DMS 273 treated with DMSO at 0.1 percent for 48 hours (cell line): ENCODE measurements at regions not wholly inside any gene's neighbourhood (a gene's known extent, or its start where the extent isn't known, plus 50 kb on each side); places are given as distances from the start of the nearest gene placed in this dataset.

ENCODE experiments used
- DNase-seq: peaks from one replicate; lab custom pipeline; 2025; lab: John Stamatoyannopoulos, UW

DNA sequence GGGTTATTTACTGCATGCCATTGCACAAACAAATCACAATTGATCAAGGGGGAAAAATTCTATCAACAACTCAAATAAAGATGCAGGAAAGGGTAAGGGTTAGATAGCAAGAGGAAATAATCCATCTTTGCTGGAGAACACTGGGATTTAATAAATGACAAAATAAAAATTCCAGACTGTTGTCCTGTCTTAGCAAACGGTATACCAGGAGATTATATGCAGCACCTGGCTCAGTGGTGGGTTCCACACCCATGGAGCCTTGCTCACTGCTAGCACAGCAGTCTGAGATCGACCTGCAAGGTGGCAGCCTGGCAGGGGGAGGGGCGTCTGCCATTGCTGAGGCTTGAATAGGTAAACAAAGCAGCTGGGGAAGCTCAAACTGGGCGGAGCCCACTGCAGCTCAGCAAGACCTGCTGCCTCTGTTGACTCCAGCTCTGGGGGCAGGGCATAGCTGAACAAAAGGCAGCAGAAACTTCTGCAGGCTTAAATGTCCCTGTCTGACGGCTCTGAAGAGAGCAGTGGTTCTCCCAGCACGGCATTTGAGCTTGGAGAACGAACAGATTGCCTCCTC lies 296.5 kb upstream of the THSD7B start:
- no peak for DNase-seq

DNA sequence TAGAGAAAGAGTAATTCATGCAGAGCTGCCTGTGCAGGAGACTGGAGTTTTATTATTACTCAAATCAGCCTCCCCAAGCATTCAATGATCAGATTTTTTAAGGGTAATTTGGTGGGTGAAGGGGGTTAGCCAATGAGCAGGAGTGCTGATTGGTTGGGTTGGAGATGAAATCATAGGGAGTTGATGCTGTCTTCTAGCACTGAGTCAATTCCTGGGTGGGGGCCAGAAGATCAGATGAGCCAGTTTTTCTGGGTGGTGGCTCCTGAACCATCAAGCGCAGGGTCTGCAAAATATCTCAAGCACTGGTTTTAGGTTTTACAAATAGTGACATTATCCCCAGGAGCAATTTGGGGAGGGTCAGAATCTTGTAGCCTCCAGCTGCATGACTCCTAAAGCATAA lies 312.8 kb upstream of the THSD7B start:
- DNase-seq: no peak

DNA sequence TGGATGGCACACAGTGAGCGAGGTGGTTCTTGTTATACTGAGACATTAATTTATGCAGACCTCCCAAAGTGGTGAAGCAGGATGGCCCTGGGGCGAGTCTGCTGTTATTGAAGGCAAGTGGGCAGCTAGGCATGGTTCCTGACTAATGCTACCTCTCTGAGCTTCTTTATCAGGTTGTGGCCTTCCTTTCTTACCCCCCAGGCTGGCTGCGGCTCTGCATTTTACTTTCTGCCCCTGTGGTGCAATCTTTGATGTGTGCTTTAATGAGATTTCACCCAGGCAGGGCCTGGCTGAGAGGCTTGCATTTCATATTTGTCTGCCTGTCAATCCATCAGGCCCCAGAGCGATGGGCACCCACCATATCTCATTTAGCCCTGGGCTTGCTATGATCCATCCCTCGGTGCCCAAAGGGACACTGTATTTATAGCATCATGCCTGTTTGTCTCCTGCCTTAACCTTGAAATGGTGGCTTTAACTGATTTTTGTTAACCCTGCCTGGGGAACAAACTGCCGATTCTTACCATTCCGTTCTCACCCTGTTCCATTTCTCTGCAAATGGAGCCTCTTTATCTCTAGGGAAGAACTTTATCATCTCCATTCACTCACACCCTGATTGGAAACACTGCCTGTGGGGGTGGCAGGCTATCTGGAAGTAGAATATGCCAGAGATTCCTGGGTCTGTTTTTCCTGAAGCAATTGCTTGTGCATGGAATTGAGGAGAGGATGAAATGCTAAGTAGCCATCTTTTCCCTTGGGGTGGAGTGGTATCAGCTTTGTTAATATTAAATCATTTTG lies 316.2 kb upstream of the THSD7B start:
- no peak for DNase-seq

DNA sequence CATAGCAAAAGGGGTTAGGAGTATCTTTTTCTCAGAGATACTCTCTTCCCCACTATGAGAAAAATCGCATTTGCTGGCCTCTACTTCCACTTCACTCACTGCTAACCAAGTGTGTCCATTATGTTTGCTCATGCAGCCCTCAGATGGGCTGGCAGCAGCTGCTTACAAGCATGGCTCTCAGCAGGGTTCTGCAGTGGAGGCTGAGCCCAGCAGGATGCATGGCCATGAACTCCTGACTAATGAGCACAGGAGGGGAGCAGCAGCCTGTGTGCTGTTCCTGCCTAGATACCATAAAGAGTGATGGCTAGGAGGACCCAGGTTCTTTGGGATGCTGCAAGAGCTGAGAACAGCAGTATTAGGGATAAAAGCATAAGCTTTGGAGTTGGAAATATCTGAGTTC lies 316.9 kb upstream of the THSD7B start:
- DNase-seq: peak; percentile 2

DNA sequence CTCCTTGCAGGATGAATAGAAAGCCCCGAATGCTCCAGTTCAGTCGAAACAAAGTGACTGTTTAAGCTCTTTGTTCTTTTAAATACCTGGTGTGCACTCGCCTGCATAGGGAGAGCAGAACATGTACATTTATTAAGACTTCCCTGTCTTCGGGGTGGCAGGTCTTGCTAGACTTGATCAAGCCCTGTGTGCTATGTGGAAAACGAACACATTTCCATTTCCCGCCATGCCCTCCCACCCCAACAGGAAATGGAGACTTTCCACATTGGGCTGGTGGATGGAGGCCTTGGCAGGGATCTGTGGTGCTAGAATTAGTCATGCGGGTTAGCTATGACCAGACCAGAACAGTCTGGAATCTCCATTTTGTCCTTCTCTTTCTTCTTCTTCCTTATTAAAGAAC lies 321.0 kb upstream of the THSD7B start:
- DNase-seq: no peak

DNA sequence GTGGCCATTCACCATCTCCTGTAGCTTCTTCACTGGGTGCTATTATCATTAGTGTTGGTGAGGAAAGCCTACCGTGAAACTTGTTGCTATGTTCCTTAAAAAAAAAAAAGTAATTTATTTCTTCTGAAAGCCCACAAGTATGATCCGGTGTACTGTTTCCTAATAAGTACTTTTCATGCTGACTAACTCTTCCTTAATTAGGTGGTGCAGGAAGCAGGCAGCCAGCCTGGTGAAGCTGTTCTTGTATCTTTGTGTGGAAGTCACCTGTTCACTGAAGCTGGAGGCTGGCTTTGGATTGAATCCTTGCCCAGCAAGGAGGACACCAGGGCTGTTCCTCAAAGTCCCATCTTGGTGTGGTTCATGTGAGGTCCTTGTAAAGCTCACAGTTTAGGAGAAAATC lies 321.7 kb upstream of the THSD7B start:
- no peak for DNase-seq

DNA sequence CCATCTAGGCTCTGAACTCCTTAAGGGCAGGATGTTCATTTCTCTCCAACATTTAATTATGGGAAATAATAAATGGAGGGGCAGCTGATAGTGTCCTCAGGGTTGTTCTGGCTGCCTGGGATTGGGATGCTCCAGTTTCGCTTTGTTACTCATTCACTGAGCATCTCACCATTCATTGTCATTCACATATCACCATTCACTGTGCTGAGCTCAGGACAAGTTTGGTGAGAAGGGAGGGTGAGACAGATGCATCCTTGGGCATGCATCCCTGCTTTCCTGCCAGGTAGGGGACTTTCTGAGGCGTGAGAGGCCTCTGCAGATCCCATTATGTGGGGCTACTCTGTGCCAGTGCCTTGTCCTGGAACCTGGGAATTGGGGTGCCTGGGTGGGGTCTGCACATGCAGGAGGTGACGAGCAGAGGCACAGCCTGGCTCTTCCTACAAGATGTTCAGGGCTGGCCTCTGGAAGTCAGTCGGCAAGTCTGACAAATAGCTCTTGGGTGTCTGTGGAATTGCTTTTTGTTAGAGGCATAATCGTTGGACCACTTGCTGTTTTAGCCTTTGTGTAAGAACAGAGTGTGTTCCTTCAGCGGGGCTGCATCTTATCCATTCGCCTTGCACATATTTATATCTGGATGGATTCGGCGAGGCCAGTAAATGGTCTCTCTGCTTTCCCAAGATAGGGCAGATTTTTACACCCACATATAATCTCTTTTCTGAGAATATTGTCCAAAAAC lies 323.2 kb upstream of the THSD7B start:
- DNase-seq: no peak

DNA sequence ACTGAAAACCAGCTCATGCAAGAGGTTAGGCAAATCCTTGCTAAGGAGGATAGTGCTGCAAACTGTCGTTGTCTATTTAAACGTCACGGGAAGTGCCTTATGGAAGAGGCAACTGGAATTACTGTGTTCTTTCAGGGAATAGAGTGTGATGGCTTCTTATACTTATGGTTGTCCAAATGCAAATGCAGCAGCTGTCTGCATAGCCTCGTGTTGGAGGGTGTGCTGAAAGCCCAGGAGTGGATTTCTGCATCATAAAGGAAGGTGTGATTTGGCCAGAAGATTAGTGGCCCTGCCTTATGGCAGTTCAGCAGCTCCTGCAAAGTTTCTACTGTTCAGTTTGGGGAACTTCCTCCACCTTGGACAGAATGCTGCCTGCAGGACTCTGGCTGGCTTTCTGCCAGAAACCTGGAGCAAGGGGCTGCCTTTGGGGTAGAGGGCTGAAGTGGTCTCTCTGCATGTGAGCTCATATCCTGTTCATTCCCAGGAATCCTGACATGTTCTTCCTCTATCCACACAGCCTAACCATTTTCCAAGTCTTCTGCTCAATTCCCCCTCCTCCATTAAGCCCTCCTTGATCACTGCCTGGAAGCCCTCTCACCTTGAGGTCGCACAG lies 321.2 kb upstream of the CXCR4 start:
- no peak for DNase-seq

DNA sequence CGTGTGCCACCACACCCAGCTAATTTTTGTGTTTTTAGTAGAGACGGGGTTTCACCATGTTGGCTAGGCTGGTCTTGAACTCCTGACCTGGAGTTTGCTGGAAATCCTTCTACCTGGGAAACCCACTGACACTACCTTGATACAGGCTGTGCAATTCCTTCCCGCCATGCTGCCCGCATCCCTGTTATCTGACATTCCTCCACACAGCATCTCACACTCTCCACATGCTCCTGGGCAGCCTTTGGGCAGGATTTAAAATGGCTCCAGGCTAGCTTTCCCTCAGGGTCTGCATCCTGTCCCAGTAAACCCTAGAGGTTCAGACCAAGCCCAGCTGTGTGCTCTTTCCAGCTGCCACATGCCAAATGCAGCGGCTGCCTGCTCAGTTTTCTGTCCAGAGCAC lies 319.5 kb upstream of the CXCR4 start:
- DNase-seq: no peak

DNA sequence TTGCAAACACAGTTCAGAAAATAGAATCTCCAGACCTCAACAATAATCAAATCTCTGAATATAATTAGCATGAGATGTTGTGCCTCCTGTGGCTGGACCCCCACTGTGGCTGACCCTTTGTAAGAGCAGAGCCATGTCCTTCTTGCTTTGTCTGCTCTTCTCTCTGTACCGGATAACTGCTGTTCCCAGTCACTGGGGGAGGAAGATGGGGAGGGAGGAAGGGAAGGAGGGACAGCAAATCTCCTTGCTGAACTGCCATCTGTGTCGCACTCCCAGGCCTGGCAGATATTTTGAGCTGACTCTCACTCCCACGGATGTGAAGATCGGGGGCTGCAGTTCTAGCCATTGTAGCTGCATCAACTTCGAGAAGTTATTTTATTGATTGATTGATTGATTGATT lies 319.0 kb upstream of the CXCR4 start:
- no peak for DNase-seq

DNA sequence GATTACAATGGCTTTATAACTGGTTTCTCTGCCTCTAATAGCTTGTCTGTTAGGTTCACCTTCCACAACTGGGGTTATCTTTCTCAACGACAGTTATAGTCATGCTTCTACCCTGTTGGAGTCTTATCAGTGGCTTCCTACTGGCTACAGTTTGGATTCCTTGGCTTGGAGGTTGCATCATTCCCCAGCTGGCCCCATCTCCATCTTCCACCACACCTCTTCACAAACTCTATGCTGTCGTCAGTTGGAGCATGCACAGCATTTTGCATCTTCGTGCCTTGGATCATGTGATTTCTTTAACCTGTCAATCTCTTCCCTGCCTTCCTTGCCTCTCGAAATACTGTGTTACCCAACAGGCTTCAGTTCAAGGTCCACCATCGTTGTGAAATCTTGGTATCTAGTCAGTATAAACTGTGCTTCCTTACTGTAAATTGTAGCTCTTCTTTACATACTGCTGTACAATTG lies 316.3 kb upstream of the CXCR4 start:
- no peak for DNase-seq

DNA sequence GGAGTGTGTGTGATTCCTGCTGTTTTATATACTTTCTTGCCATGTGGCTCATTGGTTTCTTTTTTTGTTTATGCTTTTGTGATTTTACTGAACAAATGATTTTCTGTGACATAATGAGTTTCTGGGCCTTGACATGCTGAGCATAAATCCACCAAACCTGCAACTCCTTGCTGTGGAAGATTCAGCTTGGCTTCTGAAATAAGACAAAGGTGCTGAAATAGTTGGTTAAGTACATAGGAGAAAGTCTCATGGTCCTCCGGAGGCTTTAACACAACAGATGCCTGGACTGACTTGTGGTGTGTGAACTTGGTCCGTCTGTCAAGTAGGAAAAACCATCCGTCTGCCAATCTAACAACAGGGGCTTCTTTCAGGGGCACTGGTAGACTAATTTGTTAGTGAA lies 315.3 kb upstream of the CXCR4 start:
- no peak for DNase-seq

DNA sequence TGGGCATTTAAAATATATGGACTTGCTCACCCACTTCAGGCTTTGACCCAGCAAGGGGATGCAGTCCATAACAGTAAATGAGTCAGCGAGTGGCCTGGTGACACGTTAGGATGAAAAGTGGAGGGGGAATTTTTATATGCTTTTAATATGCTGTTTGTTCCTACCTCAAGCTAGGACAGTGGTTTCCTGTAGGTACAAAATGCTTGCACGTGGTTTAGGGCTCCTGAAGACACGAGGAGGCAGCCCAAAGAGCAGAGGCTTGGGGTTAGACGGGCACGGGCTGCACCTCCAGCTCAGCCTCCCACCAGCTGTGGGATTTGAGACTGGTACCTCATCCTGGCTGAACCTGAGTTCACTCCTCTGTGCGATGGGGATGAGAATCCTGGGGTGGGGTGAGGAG lies 306.2 kb upstream of the CXCR4 start:
- no peak for DNase-seq

DNA sequence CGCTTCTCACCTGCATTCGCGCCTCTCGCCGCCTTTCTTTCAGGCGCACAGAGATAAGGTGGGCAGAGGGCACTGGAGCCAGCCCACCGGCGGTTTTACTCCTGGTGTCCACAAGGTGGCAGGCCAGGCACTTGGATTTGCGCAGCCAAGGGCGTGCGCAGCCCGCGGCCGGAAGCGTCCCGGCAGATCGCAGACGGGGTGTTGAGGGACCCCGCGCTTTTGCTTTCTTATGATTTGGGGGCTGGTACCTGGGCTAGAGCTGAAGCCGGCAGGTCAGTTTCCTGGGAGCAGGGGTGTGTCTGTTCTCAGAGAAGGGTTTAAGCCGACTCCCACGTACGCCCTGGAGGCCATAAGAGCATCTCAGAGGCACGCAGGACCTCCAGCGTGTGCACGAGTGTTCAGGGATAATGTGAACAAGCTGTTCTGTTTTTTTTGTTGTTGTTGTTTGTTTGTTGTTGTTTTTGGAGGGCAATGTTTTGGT lies 305.6 kb upstream of the CXCR4 start:
- DNase-seq: peak; percentile 17

DNA sequence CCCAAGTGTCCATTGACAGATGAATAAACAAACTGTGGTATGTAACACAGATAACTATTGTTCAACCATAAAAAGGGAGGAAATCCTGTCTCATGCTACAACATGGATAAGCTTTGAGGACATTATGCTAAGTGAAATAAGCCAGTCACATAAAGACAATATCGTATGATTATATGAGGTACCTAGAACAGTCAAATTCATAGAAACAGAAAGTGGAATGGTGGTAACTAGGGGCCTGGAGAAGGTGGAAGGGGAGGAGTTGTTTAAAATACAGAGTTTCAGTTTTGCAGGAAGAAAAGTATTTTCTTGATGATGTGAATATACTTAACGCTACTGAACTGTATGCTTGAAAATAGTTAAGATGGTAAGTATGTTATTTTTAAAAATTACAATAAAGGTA lies 304.6 kb upstream of the CXCR4 start:
- DNase-seq: no peak

DNA sequence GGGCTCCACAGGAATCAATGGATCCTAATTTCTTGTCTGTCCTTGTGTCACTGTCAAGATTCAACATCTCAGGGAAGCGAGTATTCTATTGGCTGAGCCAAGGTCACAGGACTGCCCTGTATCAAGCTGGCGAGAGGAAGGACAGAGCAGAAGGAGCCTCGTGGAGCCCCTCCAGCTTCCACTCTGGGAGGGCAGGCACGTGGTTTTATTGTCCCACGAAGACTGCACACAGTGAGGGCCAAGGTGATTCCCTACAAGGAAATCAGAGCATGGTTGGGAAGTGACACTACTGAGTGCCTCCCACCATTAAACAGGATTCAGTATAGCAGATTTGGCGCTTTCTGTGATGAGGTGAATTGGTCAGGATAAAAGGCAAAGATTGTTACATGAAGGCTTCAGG lies 302.4 kb upstream of the CXCR4 start:
- DNase-seq: no peak

DNA sequence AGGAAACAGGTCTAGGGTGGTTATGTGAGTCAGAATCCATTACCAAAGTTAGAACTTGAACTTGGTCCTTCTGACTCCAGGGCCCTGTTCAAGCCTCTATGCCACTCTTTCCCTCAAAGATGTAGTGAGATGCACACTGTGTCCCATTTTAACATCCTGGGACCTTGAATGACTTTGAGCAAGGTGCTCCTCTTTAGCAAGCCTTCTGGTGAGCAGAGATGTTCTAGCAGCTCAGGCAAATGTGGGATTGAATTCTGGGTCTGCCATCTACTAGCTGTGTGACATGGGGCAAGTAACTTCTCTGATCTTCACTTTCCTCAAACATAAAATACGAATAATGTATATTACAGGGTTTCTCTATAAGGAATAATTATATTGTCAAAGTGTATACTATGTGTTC lies 294.0 kb upstream of the CXCR4 start:
- no peak for DNase-seq

DNA sequence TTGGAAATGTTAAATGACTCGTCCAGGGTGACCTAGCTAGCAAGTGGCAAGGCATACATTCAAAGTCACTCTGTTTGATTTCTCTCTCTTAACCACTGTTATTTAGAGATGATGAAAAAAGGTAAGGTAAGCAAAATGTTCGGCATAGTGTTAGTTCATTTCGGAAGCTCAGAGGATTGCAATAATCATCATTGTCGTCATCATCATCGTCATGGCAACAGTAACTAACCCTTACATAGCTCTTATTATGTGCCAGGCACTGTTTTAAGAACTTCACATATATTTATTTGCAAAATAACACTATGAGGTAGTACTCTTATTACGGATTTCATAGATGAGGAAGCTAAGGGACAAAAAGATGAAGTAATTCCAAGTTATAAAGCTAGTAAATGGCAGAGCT lies 292.7 kb upstream of the CXCR4 start:
- no peak for DNase-seq

DNA sequence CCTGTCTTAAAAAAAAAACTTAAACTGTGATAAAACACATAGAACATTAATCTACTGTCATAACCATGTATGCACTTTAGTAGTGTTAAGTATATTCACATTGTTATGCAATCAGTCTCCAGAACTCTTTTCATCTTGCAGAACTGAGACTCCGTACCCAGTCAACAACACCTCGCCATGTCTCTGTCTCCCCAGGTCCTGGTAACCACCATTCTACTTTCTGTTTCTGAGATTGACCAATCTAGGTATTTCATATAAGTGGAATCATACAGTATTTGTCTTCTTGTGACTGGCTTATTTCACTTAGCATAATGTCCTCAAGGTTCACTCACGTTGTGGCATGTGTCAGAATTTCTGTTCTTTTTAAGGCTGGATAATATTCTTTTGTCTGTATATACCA lies 290.8 kb upstream of the CXCR4 start:
- no peak for DNase-seq

DNA sequence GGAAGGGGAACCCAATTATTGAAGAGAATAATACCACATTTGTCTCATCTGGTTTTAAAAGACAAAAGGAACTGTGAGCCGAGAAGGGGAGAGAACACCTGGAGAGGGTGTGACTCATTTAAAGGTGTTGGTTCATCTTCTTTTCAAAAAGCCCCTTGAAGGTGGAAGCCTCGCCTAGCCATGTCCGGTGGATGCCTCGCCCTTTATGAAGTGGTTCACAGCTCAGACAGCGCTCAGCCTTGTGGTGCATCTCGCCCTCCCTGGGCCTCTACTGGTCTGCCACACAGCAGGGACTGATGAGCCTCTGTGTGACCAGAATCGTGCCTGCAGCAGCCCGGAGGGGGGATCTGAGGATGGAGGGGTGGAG lies 290.0 kb upstream of the CXCR4 start:
- DNase-seq: no peak

DNA sequence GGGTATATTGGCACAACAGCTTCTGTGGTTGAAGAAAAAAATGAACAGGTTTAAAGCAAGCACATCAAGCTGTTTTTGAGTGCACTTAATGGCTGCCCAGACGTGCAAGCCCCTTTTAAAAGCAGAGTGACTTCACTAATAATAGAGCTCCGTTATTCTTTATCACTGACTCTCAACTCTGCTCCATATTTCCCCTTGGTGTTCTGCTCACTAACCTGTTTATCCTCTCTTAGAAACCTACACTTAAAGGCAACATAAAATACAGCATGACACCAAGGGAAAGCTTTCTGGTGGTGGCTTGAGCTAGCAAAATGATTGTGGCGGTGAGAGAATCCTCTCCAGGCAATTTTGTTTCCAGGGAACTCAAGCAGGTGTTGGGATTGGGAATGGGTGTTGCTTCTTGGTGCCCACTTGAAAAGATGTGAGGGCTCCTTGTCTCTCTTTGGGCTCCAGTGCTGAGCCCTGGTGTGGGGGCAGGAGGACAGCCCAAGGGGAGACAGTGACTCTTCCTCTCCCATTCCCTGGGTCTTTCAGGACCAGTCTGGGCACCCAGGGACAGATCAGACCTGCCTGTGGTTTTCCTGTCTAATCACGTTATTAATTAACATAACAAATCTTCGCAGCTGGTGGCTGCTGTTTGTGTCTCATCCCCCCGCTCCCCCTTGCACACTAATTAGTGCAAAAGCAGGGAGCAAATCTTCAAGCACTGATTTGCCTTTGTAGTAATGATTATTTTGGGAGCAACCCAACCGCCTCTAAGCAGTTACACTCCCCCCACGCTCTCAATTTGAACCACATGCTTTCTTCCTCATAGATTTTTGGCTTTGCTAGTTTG lies 289.4 kb upstream of the CXCR4 start:
- DNase-seq: no peak

DNA sequence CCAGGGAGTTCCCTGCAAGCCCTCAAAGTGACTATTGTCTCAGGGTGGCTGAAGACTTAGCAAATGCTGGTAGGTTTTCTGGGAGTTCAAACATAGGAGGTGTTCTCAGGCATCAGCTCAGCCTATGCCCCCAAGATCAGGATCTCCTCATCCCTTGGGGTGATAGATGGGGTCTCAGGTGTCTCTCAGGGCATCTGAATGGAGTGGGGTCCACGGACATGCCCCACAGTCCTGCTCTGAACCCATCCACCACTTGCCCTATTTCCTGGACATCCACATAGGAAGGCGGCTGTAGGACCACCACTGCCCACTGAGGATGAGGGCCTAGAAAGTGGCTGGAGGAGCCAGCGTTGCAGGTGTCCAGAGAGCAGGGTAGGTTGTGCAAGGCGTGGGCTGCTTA lies 287.0 kb upstream of the CXCR4 start:
- no peak for DNase-seq
